ENCODE measurements at regions not wholly inside any gene's neighbourhood (a gene's known extent, or its start where the extent isn't known, plus 50 kb on each side); places are given as distances from the start of the nearest gene placed in this dataset.
"Not testable (repeated sequence)": the region's sequence is repeated elsewhere in the genome, so short reads cannot be mapped to it uniquely, and the experiment has no call there.

DNA sequence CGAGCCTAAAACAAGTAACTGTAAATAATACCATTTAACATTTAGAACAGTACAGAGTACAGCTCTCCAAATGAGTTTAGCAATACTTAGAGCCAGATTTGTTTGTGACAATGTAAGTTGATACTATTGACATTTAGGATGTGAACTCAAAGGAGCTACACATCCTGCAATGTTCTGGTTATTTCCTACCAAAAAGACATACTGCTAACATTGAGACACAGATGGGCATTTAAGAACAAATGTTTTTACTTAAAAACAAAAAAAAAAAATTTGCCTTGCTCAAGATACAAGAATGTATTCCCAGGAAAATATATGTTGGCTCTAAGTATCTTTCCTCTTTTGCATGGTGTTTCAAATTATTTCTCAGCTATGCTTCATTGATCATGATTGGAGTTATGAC lies 1464.8 kb upstream of the PRMT6 start:
- Mint-ChIP-seq H3K4me1 (no peaks in the 10 kb centered on the region), H3K27me3 (no peaks in the 10 kb centered on the region), H3K9me3 (peaks cover 4% of the 10 kb centered on the region), H3K4me3 (no peak overlapping the region), H3K36me3 (ENCODE audit: low read depth) (no peaks in the 10 kb centered on the region), H3K27ac (no peak overlapping the region)
- intact Hi-C loops (cut with micrococcal nuclease), result no loop called here
- ChIA-PET CTCF (interaction anchor here (0.7 kb wide), 1 partner anchor 31 kb away, joined by 4 read pairs; no protein-coding TSS in a partner anchor), POLR2A (no interaction called here)
- no peak for ATAC-seq (ENCODE audit: low read depth)
- no peak for DNase-seq
- TF ChIP-seq CTCF (IDR thresholded peaks at IDR 0.05), result no peak

DNA sequence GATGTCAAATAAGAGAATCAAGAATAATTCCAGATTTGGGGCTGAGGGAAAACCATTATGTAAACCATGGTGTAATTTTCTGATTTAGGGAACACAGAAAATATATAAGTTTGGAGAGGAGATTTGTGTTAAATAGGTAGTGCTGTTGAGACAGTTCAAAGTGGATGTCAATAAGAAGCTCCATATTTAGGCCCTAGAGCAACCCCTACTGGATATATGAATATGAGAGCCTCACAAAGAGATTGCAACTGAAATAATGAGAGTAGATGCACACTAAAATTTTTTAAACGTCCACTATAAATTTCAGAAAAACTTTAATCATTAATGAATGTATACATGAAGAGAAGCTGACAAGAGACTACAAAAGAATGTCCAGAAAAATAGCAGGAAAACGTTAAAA lies 1447.8 kb upstream of the PRMT6 start:
- no peak for TF ChIP-seq CTCF (IDR thresholded peaks at IDR 0.05)
- no peaks in the 10 kb centered on the region for H3K36me3 Mint-ChIP-seq (ENCODE audit: low read depth)
- POLR2A ChIA-PET, result no interaction called here
- no peak for DNase-seq
- no peaks in the 10 kb centered on the region for H3K27me3 Mint-ChIP-seq
- H3K9me3 Mint-ChIP-seq, result no peaks in the 10 kb centered on the region
- no peaks in the 10 kb centered on the region for H3K4me1 Mint-ChIP-seq
- H3K4me3 Mint-ChIP-seq, result no peak overlapping the region
- ATAC-seq (ENCODE audit: low read depth), result no peak
- H3K27ac Mint-ChIP-seq, result no peak overlapping the region
- CTCF ChIA-PET, result no interaction called here
- intact Hi-C loops (cut with micrococcal nuclease), result no loop called here

GRCh38 chr1:105626276-105626987 lies 1430.0 kb upstream of the PRMT6 start:
- POLR2A ChIA-PET, result no interaction called here
- H3K4me1 Mint-ChIP-seq, result no peaks in the 10 kb centered on the region
- H3K9me3 Mint-ChIP-seq, result no peaks in the 10 kb centered on the region
- H3K36me3 Mint-ChIP-seq (ENCODE audit: low read depth), result no peaks in the 10 kb centered on the region
- no peak overlapping the region for H3K4me3 Mint-ChIP-seq
- no peak for DNase-seq
- H3K27me3 Mint-ChIP-seq, result no peaks in the 10 kb centered on the region
- no peak for TF ChIP-seq CTCF (IDR thresholded peaks at IDR 0.05)
- no peak overlapping the region for H3K27ac Mint-ChIP-seq
- CTCF ChIA-PET, result no interaction called here
- intact Hi-C loops (cut with micrococcal nuclease), result no loop called here
- ATAC-seq (ENCODE audit: low read depth), result no peak

DNA sequence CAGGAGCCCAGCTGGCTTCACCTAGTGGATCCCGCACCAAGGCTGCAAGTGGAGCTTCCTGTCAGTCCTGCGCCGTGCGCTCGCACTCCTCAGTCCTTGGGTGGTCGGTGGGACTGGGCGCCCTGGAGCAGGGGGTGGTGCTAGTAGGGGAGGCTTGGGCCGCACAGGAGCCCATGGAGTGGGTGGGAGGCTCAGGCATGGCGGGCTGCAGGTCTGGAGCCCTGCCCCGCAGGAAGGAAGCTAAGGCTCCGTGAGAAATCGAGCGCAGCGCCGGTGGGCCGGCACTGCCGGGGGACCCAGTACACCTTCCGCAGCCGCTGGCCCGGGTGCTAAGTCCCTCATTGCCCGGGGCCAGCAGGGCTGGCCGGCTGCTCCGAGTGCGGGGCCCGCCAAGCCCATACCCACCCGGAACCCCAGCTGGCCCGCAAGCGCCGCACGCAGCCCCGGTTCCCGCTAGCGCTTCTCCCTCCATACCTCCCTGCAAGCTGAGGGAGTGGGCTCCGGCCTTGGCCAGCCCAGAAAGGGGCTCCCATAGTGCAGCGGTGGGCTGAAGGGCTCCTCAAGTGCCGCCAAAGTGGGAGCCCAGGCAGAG lies 1425.2 kb upstream of the PRMT6 start:
- ATAC-seq (ENCODE audit: low read depth); DNase-seq; H3K27ac Mint-ChIP-seq; H3K4me1 Mint-ChIP-seq; intact Hi-C loops (cut with micrococcal nuclease); H3K36me3 Mint-ChIP-seq (ENCODE audit: low read depth); H3K27me3 Mint-ChIP-seq; H3K9me3 Mint-ChIP-seq; POLR2A ChIA-PET; H3K4me3 Mint-ChIP-seq; CTCF ChIA-PET: not testable (repeated sequence)

DNA sequence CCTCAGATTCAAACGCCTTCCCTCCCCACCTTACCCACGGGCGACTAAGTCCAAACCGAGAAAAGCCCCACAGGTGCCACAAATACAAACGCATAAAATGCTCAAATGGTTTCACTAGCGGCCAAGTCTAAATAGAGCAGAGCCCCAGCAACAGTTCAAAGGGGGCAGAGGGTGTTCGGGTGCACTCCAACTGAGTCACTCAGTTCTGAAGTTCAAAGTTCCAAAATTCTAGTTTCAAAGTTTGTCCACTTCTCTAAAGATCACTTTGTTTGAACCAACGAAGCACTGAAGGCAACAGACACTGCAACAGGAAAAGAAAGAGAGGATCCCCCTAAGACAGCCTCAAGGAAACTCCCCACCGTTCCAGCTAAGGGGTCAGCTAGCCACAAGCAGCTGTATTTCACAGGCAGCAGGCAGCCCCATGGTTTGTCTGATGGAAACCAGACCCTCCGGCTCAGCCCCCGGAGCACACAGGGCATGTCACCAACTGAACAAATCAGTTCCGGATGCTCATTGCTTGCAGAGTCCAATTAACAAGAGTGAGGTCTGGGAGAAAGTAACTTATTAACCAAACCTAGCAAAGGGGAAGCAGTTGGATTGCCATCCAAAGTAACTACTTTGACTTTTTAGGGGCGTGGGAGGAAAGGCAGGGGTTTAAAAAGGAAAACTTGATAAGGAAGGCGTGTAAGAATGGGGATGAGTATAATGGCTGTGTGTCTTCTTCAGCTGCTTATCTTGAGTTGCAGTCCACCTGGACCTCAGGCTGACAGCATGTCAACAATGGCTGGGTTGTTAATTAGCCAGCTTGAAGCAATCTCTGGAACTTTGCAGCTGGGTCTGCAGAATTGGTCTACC lies 1423.9 kb upstream of the PRMT6 start:
- intact Hi-C loops (cut with micrococcal nuclease), result no loop called here
- Mint-ChIP-seq H3K27me3 (no peaks in the 10 kb centered on the region), H3K27ac (no peak overlapping the region), H3K4me1 (no peaks in the 10 kb centered on the region), H3K4me3 (no peak overlapping the region), H3K9me3 (peaks cover 2% of the 10 kb centered on the region), H3K36me3 (ENCODE audit: low read depth) (no peaks in the 10 kb centered on the region)
- ChIA-PET CTCF (no interaction called here), POLR2A (no interaction called here)
- no peak for TF ChIP-seq CTCF (IDR thresholded peaks at IDR 0.05)
- DNase-seq (no peak), ATAC-seq (ENCODE audit: low read depth) (no peak)

All from activated B cell treated with CpG ODN at 0.5 μM for 24 hours (primary cell).